ENCODE measurements at regions not wholly inside any gene's neighbourhood (a gene's known extent, or its start where the extent isn't known, plus 50 kb on each side); places are given as distances from the start of the nearest gene placed in this dataset.

GRCh38 chr5:2836133-2836532, 84.7 kb upstream of the IRX2 start:
- TF ChIP-seq CTCF (IDR thresholded peaks at IDR 0.05; ENCODE audit: unreplicated experiment): no peak
- H3K36me3 Mint-ChIP-seq (ENCODE audit: insufficient read depth): no peaks in the 10 kb centered on the region
- no peak overlapping the region for H3K4me3 Mint-ChIP-seq (ENCODE audit: low read depth)
- no peak for DNase-seq (ENCODE audit: low spot score, unreplicated experiment)
- H3K27me3 Mint-ChIP-seq: peaks cover 70% of the 10 kb centered on the region
- H3K27ac Mint-ChIP-seq: no peak overlapping the region
- H3K4me1 Mint-ChIP-seq (ENCODE audit: low read depth): no peaks in the 10 kb centered on the region
- H3K9me3 Mint-ChIP-seq (ENCODE audit: low read depth): no peaks in the 10 kb centered on the region

GRCh38 chr5:2833556-2833955, 82.1 kb upstream of the IRX2 start:
- peaks cover 4% of the 10 kb centered on the region for H3K4me1 Mint-ChIP-seq (ENCODE audit: low read depth)

GRCh38 chr5:2832394-2832793, 80.9 kb upstream of the IRX2 start:
- H3K27ac Mint-ChIP-seq: no peak overlapping the region
- H3K36me3 Mint-ChIP-seq (ENCODE audit: insufficient read depth): no peaks in the 10 kb centered on the region
- no peaks in the 10 kb centered on the region for H3K9me3 Mint-ChIP-seq (ENCODE audit: low read depth)
- H3K27me3 Mint-ChIP-seq: peaks cover 79% of the 10 kb centered on the region
- no peak for TF ChIP-seq CTCF (IDR thresholded peaks at IDR 0.05; ENCODE audit: unreplicated experiment)
- H3K4me1 Mint-ChIP-seq (ENCODE audit: low read depth): peaks cover 4% of the 10 kb centered on the region
- no peak overlapping the region for H3K4me3 Mint-ChIP-seq (ENCODE audit: low read depth)
- DNase-seq (ENCODE audit: low spot score, unreplicated experiment): no peak

More at GRCh38 chr5:2833556-2833955, 82.1 kb upstream of the IRX2 start:
- H3K27ac Mint-ChIP-seq: no peak overlapping the region
- no peaks in the 10 kb centered on the region for H3K36me3 Mint-ChIP-seq (ENCODE audit: insufficient read depth)
- no peak overlapping the region for H3K4me3 Mint-ChIP-seq (ENCODE audit: low read depth)
- H3K9me3 Mint-ChIP-seq (ENCODE audit: low read depth): no peaks in the 10 kb centered on the region
- TF ChIP-seq CTCF (IDR thresholded peaks at IDR 0.05; ENCODE audit: unreplicated experiment): no peak
- peaks cover 79% of the 10 kb centered on the region for H3K27me3 Mint-ChIP-seq
- no peak for DNase-seq (ENCODE audit: low spot score, unreplicated experiment)

- Mint-ChIP-seq H3K27me3 (peaks cover 86% of the 10 kb centered on the region), H3K9me3 (ENCODE audit: low read depth) (peaks cover 3% of the 10 kb centered on the region), H3K27ac (no peak overlapping the region), H3K4me1 (ENCODE audit: low read depth) (peaks cover 4% of the 10 kb centered on the region), H3K36me3 (ENCODE audit: insufficient read depth) (no peaks in the 10 kb centered on the region), H3K4me3 (ENCODE audit: low read depth) (no peak overlapping the region)
- TF ChIP-seq CTCF (IDR thresholded peaks at IDR 0.05; ENCODE audit: unreplicated experiment): no peak
- no peak for DNase-seq (ENCODE audit: low spot score, unreplicated experiment)
Observed at GRCh38 chr5:2829239-2829638, 77.8 kb upstream of the IRX2 start.

- no peak overlapping the region for H3K4me3 Mint-ChIP-seq (ENCODE audit: low read depth)
- DNase-seq (ENCODE audit: low spot score, unreplicated experiment): no peak
- H3K27me3 Mint-ChIP-seq: peaks cover 92% of the 10 kb centered on the region
- no peaks in the 10 kb centered on the region for H3K9me3 Mint-ChIP-seq (ENCODE audit: low read depth)
- no peaks in the 10 kb centered on the region for H3K36me3 Mint-ChIP-seq (ENCODE audit: insufficient read depth)
- no peak for TF ChIP-seq CTCF (IDR thresholded peaks at IDR 0.05; ENCODE audit: unreplicated experiment)
- peaks cover 1% of the 10 kb centered on the region for H3K4me1 Mint-ChIP-seq (ENCODE audit: low read depth)
- H3K27ac Mint-ChIP-seq: no peak overlapping the region
Observed at GRCh38 chr5:2818936-2819335, 67.5 kb upstream of the IRX2 start.
